Neural cell (in vitro differentiated cells): ENCODE measurements at regions not wholly inside any gene's neighbourhood (a gene's known extent, or its start where the extent isn't known, plus 50 kb on each side); places are given as distances from the start of the nearest gene placed in this dataset.

Experiments
- EP300 ChIP-seq: fragments of 450-650 bp; conservative IDR thresholded peaks from 2 replicates; pipeline ENCODE4 v1.6.1; 2014; ENCODE audit warnings: antibody characterized with exemption, mild to moderate bottlenecking, moderate library complexity; ENCODE audit not compliant: poor library complexity, severe bottlenecking
- EZH2 ChIP-seq: fragments of 200-600, 300-800 bp; shearing (Covaris generic), sonication (generic); IDR thresholded peaks from 2 replicates; pipeline ENCODE4 v1.6.1; 2014; ENCODE audit warnings: antibody characterized with exemption, low read length, borderline replicate concordance, mild to moderate bottlenecking; ENCODE audit not compliant: insufficient read depth, poor library complexity, severe bottlenecking
- TF ChIP-seq, protein P1 (sequence below): fragments of 450-650 bp; IDR thresholded peaks from 2 replicates; pipeline ENCODE4 v1.5.1; 2014; ENCODE audit warnings: antibody characterized with exemption, mild to moderate bottlenecking, moderate library complexity; ENCODE audit not compliant: poor library complexity, severe bottlenecking

DNA sequence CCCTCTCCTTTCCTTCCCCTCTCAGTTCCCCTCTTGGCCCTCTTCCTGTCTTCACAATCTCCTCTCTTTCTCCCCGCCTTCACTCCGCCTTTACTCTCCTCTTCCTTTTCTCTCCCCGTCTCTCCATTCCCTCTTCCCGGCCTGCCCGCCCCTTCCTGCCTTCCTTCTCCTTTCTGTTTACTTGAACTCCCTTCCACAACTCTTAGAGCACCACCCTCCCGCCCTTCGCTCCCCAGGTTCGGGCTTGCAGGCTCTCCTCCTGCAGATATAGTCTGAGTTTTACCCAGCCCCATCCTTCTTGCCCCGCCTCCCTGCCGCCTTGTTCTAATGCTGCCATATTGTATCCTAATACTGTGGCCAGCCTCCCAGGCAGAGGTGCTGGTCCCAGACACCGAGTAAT is 201.5 kb upstream of the N4BP1 start:
- TF ChIP-seq, protein P1, sequence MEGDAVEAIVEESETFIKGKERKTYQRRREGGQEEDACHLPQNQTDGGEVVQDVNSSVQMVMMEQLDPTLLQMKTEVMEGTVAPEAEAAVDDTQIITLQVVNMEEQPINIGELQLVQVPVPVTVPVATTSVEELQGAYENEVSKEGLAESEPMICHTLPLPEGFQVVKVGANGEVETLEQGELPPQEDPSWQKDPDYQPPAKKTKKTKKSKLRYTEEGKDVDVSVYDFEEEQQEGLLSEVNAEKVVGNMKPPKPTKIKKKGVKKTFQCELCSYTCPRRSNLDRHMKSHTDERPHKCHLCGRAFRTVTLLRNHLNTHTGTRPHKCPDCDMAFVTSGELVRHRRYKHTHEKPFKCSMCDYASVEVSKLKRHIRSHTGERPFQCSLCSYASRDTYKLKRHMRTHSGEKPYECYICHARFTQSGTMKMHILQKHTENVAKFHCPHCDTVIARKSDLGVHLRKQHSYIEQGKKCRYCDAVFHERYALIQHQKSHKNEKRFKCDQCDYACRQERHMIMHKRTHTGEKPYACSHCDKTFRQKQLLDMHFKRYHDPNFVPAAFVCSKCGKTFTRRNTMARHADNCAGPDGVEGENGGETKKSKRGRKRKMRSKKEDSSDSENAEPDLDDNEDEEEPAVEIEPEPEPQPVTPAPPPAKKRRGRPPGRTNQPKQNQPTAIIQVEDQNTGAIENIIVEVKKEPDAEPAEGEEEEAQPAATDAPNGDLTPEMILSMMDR, result no peak
- TF ChIP-seq EZH2 (no peak), EP300 (no peak)
